ENCODE measurements at regions not wholly inside any gene's neighbourhood (a gene's known extent, or its start where the extent isn't known, plus 50 kb on each side); places are given as distances from the start of the nearest gene placed in this dataset.

GRCh38 chr1:193588311-193589082 lies 402.1 kb upstream of the B3GALT2 start:
- DNase-seq, result peak in 2 of 56 donors; percentile 0 to 1

- no peak for DNase-seq
Measured at GRCh38 chr1:193584731-193585239, 398.4 kb upstream of the B3GALT2 start.

- peak in 1 of 56 donors; percentile 1 for DNase-seq
Measured at GRCh38 chr1:193581341-193581740, 394.9 kb upstream of the B3GALT2 start.

GRCh38 chr1:193580419-193580818 lies 394.0 kb upstream of the B3GALT2 start:
- DNase-seq, result no peak

GRCh38 chr1:193579323-193579722 lies 392.9 kb upstream of the B3GALT2 start:
- no peak for DNase-seq

GRCh38 chr1:193574913-193575312 lies 388.5 kb upstream of the B3GALT2 start:
- no peak for DNase-seq

GRCh38 chr1:193569983-193570269 lies 383.5 kb upstream of the B3GALT2 start:
- DNase-seq, result no peak

- DNase-seq, result no peak
Measured at GRCh38 chr1:193569096-193569982, 382.9 kb upstream of the B3GALT2 start.

GRCh38 chr1:193568512-193568911 lies 382.1 kb upstream of the B3GALT2 start:
- DNase-seq, result no peak

- no peak for DNase-seq
Measured at GRCh38 chr1:193567937-193568336, 381.5 kb upstream of the B3GALT2 start.

GRCh38 chr1:193566735-193567134 lies 380.3 kb upstream of the B3GALT2 start:
- no peak for DNase-seq

GRCh38 chr1:193565971-193566577 lies 379.7 kb upstream of the B3GALT2 start:
- no peak for DNase-seq

- no peak for DNase-seq
Measured at GRCh38 chr1:193562121-193562520, 375.7 kb upstream of the B3GALT2 start.

- DNase-seq, result peak in 3 of 56 donors; percentile 5 to 19 (median 9)
Measured at GRCh38 chr1:193558491-193559028, 372.1 kb upstream of the B3GALT2 start.

GRCh38 chr1:193555662-193556441 lies 369.4 kb upstream of the B3GALT2 start:
- no peak for DNase-seq

- DNase-seq, result no peak
Measured at GRCh38 chr1:193553564-193553963, 367.2 kb upstream of the B3GALT2 start.

GRCh38 chr1:193552274-193552673 lies 365.9 kb upstream of the B3GALT2 start:
- DNase-seq, result no peak

GRCh38 chr1:193549081-193549480 lies 362.7 kb upstream of the B3GALT2 start:
- DNase-seq, result no peak

- DNase-seq, result peak in 2 of 56 donors; percentile 0 to 1
Measured at GRCh38 chr1:193545171-193545570, 358.8 kb upstream of the B3GALT2 start.

GRCh38 chr1:193543259-193543658 lies 356.8 kb upstream of the B3GALT2 start:
- DNase-seq, result no peak

- no peak for DNase-seq
Measured at GRCh38 chr1:193542690-193543089, 356.3 kb upstream of the B3GALT2 start.

All from amygdala (tissue), 56 donors.